HG03469 (cell line): ENCODE measurements at regions not wholly inside any gene's neighbourhood (a gene's known extent, or its start where the extent isn't known, plus 50 kb on each side); places are given as distances from the start of the nearest gene placed in this dataset.

Experiments used
- ATAC-seq: cut with Tn5 transposase; IDR thresholded peaks from one replicate; pipeline ENCODE4 v1.9.1; 2021; ENCODE audit warnings: mild to moderate bottlenecking, moderate library complexity, moderate number of reproducible peaks; ENCODE audit not compliant: unreplicated experiment

GRCh38 chr16:65937455-65937854 lies 429.0 kb upstream of the CDH5 start:
- ATAC-seq: no peak

GRCh38 chr16:65936096-65936495 lies 430.4 kb upstream of the CDH5 start:
- no peak for ATAC-seq

- ATAC-seq: no peak
Measured at GRCh38 chr16:65934443-65934842, 432.0 kb upstream of the CDH5 start.

GRCh38 chr16:65933703-65934102 lies 432.8 kb upstream of the CDH5 start:
- no peak for ATAC-seq

GRCh38 chr16:65932350-65933072 lies 434.0 kb upstream of the CDH5 start:
- no peak for ATAC-seq

GRCh38 chr16:65922923-65923322 lies 443.6 kb upstream of the CDH5 start:
- no peak for ATAC-seq

GRCh38 chr16:65919986-65920376 lies 446.5 kb upstream of the CDH5 start:
- ATAC-seq: no peak

- ATAC-seq: no peak
Measured at GRCh38 chr16:65919145-65919985, 447.1 kb upstream of the CDH5 start.

GRCh38 chr16:65917466-65917865 lies 449.0 kb upstream of the CDH5 start:
- ATAC-seq: no peak

- ATAC-seq: no peak
Measured at GRCh38 chr16:65916995-65917394, 449.5 kb upstream of the CDH5 start.

- ATAC-seq: no peak
Measured at GRCh38 chr16:65910291-65910690, 456.2 kb upstream of the CDH5 start.

GRCh38 chr16:65909310-65910050 lies 457.0 kb upstream of the CDH5 start:
- ATAC-seq: no peak

- ATAC-seq: no peak
Measured at GRCh38 chr16:65908568-65908967, 457.9 kb upstream of the CDH5 start.

GRCh38 chr16:65905331-65905730 lies 461.2 kb upstream of the CDH5 start:
- ATAC-seq: no peak

- ATAC-seq: no peak
Measured at GRCh38 chr16:65896448-65897153, 469.9 kb upstream of the CDH5 start.

- no peak for ATAC-seq
Measured at GRCh38 chr16:65895906-65896305, 470.6 kb upstream of the CDH5 start.

- ATAC-seq: no peak
Measured at GRCh38 chr16:65895486-65895885, 471.0 kb upstream of the CDH5 start.

- ATAC-seq: no peak
Measured at GRCh38 chr16:65890203-65890602, 476.3 kb upstream of the CDH5 start.

- no peak for ATAC-seq
Measured at GRCh38 chr16:65889533-65889966, 476.9 kb upstream of the CDH5 start.

GRCh38 chr16:65888201-65888600 lies 478.3 kb upstream of the CDH5 start:
- no peak for ATAC-seq

GRCh38 chr16:65884018-65884417 lies 482.5 kb upstream of the CDH5 start:
- ATAC-seq: no peak
